RCC 7860 (cell line): ENCODE measurements at regions not wholly inside any gene's neighbourhood (a gene's known extent, or its start where the extent isn't known, plus 50 kb on each side); places are given as distances from the start of the nearest gene placed in this dataset.

ENCODE experiments used
- DNase-seq: peaks from one replicate; pipeline ENCODE4 v3.0.0-alpha.2; 2015; ENCODE audit warnings: low spot score
- FAIRE-seq: peaks from 2 replicates; lab custom pipeline; 2012; peaks lifted over from hg19 to GRCh38; lab: Jason Lieb, UNC

DNA sequence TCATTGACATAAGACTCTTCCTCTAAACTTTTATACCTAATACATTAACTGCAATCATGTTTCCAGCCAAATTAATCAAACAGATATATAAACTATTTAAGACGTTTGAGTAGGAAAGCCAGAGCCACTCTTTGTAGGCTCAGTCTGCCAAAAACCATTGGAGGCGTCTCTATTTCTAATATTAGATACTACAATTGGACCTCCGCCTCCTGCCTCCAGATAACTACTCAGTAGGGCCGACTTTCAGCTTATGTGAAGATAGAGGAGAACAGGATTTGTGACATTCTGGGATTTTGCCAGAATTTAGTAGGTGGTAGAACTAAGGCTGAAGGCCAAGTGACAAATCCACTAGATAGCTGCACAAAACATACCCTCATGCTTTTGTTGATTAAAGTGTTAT is 463.0 kb downstream of the CETN3 start:
- FAIRE-seq: no peak
- DNase-seq: no peak

DNA sequence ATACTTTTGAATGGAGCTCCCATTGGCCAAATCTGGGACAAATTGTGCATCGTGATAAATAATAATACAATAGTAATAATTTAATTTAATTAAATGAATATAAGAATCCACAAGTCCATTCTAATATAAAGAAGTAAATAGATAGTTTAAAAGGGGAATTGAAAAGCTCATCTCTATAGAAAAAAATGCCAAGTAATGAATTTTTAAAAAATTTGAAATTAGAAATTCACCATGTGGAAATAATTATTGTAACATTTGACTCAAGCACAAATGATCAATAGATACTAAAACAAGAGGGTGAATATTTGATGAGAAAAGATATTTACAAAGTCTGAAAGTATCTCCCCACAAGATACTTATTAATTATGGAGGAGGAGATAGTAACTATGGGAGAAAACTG is 467.4 kb downstream of the CETN3 start:
- FAIRE-seq (no peak), DNase-seq (no peak)

DNA sequence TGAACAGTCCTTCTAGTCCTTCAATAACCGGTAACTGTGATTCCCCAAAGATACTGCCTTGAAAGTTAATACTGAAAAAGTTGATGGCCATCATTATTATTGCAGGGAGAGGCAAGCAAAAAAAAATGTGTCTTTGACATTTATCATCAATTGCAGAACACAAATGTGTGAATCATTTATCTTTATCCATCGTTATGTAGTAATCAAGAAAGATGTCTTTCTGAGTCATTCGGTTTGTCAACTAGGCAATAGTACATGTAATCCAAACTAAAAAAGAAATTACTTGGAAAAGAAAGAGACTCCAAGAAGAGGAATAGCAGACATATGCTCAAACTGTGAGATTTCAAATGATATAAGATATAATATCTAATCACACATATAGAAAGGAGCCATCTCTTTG is 473.0 kb downstream of the CETN3 start:
- DNase-seq (no peak), FAIRE-seq (no peak)

DNA sequence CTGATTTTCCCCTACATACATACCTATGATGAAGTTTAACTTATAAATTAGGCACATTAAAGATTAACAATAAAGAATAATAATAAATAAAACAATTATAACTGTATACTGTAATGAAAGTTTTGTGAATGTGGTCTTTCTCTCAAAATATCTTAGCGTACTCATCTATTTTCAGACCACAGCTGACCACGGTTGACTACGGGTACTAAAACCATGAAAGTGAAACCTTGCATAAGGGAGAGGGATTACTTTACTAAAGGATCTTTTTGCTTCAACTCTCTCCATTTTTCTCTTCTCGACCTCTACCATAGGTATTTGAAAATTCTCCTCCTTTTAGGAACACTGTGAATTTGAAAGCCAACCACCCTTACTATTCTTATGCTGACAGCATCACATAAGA is 475.5 kb downstream of the CETN3 start:
- FAIRE-seq (no peak), DNase-seq (no peak)

- FAIRE-seq: no peak
- DNase-seq: no peak
Measured at GRCh38 chr5:89932771-89933181, 476.8 kb downstream of the CETN3 start.

DNA sequence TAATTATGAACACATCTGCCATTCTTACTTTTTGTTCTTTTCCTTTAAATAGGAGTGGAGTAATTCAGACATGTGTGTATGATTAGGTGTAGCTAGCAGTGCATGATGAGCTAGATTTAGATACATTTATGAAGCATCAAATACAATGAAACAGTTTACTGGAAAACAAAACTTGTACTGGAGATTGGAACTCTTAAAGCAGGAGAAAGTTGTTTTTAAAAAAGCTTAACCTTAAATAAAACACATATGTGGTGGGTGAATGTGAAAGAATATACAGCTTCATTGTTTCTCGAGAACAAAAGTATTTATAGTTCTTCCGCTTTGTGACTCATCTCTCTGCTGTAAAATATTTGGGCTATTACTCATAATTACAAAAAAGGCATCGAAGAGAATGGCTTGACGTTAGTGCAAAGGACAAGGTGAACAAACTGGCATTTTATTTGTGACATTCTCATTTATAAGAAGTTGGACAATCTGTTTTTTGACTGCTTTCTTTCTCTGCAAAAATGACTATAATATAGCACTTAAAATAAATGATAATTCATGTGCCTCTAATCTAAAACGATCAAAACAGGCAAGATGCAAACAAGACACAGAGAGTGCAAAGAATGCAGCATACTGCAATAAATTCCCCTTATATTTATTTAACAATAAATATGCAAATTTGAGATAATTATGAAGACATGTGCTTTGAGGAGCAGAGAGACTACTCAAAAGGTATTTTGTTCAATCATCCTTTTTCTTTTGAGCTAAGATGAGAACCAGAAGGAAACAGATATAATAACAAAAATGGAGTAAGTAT is 478.8 kb downstream of the CETN3 start:
- peak; percentile 50 for DNase-seq
- FAIRE-seq: peak; percentile 74

GRCh38 chr5:89929834-89930233 is 479.7 kb downstream of the CETN3 start:
- no peak for DNase-seq
- no peak for FAIRE-seq

DNA sequence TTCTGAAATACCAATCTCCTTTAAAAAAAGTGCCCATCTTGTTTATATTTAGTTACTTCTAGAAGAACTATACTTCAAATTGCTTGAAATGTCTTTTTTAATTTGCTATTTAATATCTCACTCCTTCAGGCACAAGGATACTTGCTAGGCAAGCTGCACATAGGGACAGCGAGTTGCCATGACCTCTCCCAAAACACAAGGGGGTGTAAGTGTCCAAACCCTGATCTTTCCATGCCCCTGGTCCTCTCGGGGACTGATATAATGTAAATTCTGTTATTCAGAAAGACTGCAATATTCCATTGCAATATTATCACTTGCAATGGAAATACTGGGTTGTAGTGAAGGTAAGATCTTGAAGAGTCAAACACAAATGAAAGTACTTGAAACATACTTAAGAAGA is 480.4 kb downstream of the CETN3 start:
- DNase-seq (no peak), FAIRE-seq (no peak)

- no peak for FAIRE-seq
- no peak for DNase-seq
Measured at GRCh38 chr5:89922161-89922560, 487.4 kb downstream of the CETN3 start.

DNA sequence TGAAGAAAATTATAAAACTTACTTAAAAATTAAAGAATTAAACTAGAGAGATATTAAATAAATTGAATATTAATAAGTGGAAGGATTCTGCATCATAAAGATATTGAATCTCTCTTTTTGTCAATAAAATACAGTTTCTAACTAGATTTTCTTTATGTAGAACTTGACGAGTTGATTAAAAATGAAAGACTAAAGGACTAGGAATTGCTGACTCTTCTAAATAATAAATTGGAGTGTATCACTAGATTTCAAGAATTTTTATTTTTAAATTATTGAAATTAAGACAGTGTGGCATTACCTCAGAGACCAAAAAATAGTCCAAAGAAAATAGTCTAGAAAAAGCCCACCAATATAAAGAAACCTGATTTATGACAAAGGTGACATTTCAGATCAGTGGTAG is 492.4 kb downstream of the CETN3 start:
- no peak for FAIRE-seq

DNA sequence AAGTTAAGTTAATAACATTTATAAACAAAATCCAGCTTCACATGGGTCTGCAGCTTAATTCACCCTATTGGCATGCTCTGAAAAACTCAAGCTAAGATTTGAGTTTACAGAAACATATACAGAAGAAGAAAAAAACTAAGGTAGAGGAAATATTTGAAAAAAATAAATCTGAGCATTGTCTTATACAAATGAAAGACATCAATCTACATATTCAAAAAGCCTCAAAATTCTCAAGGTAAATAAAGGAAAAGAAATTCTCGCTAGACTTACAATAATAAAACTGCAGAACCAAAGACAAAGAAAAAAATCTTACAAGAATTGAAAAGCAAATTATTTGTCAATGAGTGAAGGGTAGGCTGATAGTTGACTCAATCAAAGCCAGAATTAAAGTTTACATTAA is 493.4 kb downstream of the CETN3 start:
- FAIRE-seq (no peak), DNase-seq (no peak)

More for the DNA sequence above, 492.4 kb downstream of the CETN3 start:
- no peak for DNase-seq

GRCh38 chr5:89908876-89909275 is 500.7 kb downstream of the CETN3 start:
- FAIRE-seq: no peak
- no peak for DNase-seq

GRCh38 chr5:89904442-89904841 is 505.1 kb downstream of the CETN3 start:
- no peak for DNase-seq

DNA sequence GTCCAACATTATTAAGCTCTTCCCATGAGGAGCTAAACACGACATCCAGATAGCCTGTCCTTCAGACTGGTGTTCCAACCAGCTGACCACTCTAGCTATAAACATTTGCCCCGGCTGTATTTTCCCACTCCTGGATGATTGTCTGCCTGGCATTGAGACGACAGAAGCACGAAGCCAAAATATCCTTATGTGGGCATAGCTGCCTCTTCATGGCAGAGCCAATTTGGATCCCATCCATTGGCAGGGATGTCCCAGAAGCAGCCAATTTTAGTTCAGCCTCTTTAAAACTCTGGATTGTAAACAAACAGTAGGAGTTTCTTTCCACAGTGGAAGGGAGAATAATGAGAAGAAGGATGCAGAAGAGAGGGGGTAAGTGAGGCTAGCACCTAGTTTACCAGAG is 507.6 kb downstream of the CETN3 start:
- FAIRE-seq (no peak), DNase-seq (no peak)

More at GRCh38 chr5:89904442-89904841, 505.1 kb downstream of the CETN3 start:
- FAIRE-seq: no peak

- FAIRE-seq (no peak), DNase-seq (no peak)
Measured at GRCh38 chr5:89901346-89901745, 508.2 kb downstream of the CETN3 start.

- no peak for DNase-seq
- no peak for FAIRE-seq
Measured at GRCh38 chr5:89900346-89900745, 509.2 kb downstream of the CETN3 start.

DNA sequence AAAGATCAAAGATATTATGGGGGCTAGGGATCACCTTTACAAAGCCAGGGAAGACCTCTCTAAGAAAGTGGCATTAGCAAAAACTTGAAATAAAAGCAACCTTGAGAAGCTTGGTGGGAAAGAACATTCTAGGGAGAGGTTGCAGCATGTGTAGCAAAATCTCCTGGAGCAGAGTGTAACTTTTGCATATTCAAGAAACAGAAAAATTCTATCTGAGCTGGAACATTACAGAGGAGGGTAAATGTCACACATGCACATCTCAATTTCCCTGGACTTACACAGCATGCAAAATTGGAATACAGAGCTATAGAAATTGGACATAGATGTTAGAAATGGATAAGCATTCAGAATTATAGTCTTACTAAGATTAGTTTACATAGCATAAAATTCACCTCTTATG is 510.0 kb downstream of the CETN3 start:
- FAIRE-seq: no peak
- DNase-seq: no peak

DNA sequence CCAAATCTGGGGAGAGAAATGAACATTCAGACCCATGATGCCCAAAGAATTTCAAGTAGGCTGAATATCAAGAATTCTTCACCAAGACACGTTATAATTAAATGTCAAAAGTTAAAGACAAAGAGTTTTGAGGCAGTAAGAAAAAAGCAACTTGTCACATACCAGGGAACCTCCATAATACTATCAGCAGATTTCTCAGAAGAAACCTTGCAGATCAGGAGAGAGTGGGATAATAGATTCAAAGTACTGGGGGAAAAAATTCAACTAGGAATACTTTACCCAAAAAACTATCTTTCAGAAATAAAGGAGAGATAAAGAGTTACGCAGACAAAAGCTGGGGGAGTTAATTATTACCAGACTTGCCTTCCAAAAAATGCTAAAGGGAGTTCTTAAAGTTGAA is 516.0 kb downstream of the CETN3 start:
- DNase-seq: no peak
- FAIRE-seq: no peak

DNA sequence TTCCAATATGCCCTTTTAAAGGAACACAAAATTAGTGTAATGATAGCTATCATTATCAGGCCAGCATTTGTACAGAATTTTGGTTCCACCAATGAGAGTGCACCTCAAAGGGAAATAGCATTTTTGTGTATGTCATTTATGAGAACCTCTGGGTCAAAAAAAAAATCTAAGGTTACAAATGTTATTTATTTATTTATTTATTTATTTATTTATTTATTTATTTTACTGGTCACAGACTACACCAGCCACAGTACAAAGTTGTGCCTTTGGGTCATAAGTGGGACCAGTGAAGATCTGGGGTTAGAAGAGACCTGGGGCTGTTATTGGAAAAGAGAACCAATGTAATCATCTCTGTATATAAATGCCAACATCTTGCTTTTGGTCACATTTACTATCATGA is 523.9 kb downstream of the CETN3 start:
- no peak for FAIRE-seq
- no peak for DNase-seq

- no peak for DNase-seq
- FAIRE-seq: no peak
Measured at GRCh38 chr5:89883967-89884366, 525.6 kb downstream of the CETN3 start.

- FAIRE-seq (no peak), DNase-seq (peak; percentile 52)
Measured at GRCh38 chr5:89878140-89879132, 531.1 kb downstream of the CETN3 start.

DNA sequence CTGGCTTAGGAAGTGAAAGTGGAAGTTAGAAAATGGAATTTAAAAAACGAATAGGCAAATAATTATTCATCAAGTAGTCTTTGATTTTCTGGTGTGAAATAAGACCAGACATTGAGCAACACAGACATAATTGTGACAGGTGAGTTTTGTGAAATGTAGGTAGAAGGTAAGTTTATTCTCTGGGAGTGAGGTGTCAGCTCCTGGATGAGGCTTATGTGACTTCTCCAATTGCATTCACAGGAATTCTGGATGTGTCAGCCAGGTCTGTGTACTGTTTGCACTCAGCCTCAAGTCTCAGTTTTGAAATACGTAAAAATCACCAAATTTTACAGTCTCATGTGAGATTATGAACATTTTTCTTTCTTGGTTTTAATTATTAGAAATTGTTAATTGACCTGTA is 537.6 kb downstream of the CETN3 start:
- no peak for DNase-seq
- no peak for FAIRE-seq
